HT-29 (cell line): ENCODE measurements at regions not wholly inside any gene's neighbourhood (a gene's known extent, or its start where the extent isn't known, plus 50 kb on each side); places are given as distances from the start of the nearest gene placed in this dataset.
"Not testable (repeated sequence)": the region's sequence is repeated elsewhere in the genome, so short reads cannot be mapped to it uniquely, and the experiment has no call there.

ENCODE experiments used
- DNase-seq: peaks from one replicate; pipeline ENCODE4 v3.0.0-alpha.2; 2015; ENCODE audit warnings: low spot score

DNA sequence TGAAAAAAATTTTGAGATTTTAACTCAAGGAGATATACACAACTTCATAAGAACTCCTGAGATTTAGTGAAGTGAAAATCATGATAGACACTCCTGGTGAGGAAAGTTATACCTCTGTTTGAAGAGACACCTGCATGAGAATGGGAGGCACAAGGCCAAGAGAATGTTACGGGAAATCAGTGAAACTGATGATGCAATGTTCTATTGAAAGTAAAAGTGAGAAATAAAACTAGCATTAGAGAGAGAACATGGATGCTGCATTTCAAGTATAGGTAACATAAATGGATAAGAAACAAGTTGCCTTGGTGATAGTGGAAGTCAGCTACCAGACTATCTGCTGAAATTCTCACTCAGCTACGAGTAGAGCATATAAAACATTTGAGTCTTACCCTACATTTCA is 562.1 kb upstream of the FANCL start:
- no peak for DNase-seq

DNA sequence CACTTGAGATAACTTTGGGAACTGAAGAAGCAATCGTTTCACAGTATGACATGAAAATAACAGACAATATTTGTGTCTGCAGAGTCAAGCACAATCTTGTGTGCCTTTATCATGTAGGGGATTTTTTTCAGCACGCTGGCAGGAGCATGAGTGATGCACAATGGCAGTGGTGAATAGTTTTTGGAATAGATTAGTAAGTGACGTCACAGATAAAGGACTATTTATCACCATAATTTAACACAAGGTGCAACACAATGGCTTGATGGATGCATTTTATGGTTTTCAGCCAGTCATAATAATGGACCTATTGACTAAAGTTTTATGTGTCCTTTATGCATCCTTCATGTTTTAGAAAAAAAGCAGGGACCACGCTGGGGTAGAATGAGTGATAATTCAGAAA is 559.8 kb upstream of the FANCL start:
- DNase-seq: no peak

DNA sequence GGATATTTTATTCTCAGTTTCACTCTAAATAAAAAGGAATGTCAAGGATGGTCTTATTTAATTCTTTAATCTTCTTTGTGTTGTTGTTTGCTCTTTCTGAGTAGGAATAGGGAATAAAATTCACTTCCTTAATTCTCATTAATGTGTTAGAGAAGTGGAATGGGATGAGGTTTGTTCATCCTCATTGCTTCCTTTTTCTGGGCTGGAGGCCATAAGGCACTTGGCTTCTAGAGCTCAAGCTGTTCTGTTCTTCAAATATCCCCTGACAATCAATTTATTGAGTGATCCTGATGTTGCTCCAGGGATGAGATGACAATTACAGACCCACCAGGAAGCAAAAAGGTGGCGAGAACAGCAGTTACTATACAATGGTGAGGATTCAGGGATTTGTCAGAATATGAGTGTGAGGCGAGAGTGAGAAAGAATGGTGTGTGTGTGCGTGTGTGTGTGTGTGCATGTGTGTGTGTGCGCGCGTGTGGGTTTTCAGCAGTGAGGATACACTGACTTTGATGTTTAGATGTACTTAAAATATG is 557.6 kb upstream of the FANCL start:
- DNase-seq: no peak

DNA sequence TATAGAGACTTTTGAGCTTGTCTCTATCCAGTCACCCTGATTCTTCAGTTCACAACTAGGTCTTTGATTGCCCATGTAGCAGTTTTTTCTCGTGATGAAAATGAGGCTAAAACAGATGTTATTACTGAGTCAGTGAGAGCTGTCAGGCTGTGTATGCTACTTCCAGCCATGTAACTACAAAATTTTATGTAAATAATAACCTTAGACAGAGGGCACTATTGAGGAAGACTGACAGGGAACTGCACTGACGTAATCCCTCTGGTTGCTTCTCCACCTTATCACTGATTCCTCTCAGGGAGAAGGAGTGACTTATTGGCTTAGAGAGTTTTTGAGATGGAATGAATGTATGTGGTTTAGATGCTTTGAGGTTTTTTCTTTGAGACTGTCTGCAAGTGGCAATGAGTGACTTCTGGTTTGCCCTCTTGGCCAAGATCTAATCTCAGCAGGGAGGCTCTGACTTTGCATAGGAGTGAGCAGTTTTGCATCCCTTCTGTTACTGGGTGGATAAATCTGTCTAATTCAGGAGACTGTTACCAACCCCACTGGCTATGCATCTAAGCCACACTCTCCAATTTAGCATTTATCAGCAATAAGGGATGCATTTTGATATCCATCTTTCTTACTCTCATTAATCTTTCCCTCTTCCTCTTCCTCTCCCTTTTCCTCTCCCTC is 555.2 kb upstream of the FANCL start:
- no peak for DNase-seq

DNA sequence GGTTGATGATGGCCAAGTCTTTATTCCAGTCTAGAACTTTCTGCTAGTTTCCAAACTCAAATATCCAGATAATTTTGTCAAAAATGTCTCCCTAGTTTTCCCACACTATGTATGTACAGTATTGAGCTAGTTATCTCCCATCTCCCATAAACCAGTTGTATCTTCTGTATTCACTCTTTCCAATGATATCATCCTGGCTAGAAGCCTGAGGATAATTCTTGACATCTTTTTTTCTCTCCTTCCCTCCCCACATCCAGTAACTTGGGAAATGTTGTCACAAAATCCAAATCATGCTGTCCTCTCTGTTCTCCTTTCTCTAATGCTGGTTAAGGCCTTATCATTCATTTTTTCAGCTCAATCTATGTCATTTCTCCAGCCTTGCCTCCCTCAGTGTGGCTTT is 553.8 kb upstream of the FANCL start:
- DNase-seq: no peak

DNA sequence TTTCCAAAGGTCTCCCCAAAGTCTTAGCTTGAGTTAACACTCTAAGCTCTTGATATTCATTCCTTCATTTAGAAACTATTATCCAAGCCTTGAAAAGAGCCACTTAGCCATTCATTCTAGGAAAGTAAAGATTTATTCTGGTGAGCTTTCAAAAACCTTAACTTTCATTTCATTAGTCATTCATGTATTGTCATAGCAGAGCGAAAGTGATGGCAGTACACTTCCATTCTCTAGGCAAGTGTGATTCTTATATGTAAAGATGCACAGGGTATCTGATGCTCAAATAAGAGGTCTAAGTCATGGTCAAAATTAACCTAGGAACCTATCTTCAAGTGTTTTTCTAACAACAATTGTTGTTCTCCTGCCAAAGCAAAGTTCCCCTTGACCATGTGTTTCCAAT is 553.0 kb upstream of the FANCL start:
- no peak for DNase-seq

DNA sequence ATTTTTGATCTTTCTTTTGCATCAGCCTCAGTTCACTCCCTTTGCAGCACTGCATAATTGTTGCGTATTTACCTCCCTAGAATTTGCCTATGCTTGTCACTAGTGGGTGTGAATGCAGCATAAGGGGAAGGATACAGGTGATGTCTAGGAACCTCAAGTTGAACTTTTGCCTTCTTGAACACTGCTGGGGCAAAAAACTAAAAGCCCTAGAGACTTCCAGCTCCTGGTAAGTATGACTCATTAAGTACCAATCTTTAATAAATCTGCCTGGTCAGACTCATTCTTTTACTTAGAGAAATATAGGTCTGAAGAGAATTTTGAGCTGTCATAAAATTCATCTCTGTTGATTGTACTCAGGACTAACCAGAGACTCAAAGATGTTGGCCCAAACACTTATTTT is 547.3 kb upstream of the FANCL start:
- no peak for DNase-seq

DNA sequence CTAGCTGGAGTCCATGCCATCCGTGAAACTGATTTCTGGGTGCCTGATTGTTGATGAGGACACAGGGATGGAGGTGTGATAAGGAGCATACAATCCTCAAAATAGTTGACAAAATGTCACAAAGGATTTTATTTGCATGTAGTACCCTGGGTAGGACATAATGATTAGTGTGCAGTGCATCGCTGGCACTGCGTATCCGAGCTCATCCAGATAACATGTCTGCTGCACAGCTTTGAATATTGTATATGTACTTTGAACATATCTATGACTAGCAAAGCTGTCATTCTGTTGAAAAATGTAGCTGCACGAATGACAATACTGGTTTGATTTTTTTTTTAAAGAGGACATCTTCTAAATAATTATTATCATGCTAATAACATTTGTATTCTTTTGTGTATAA is 529.7 kb upstream of the FANCL start:
- DNase-seq: no peak

DNA sequence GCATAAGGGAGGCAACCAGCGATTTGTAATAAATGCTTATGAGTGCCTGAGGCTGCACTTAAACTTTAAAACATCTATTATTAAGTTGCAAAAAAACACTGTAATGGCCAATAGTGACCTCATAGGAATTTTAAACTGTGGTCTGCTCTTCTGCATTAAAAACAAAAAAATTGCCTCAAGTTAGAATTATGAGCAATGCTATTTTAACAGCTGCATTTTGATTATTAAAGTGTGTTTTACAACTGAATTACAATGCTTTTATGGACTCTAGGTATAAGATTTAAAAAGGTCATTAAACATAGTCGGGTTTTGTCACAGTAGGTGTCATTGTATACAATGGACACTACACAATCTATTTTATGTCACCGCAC is 528.7 kb upstream of the FANCL start:
- no peak for DNase-seq

DNA sequence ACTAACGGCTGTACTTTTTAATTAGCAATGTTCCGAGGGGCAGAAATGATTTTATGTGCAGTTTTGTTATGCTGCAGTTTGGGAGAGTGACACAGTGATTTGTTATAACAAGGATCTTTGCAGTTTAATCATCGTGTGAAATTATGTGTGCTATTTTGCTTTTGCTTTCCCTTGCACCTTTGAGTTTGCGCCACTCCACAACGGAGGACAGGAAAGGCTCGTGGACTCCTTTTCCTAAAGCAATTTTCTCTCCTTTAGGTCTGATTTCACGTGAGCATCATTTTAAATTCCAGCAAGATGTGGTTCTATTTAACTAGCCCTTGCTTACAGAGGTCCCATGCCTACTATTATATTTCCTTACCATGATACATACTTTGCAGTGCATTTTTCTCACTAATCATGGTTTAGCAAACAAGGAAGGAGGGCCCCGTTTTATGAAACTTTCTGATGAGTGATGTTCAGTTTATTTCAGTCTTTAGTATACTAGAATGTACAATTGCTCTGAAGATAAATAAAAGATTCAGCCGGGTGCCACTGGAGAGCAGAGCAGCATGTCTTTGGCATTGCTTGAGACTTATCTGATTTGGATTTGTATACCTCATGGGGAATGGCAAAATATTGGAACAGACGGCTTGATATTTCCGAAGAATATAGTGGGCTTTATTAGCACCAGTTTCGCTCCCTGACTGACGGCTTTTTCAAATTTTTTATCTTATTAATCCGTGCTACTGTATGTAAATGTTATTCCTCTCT is 528.2 kb upstream of the FANCL start:
- no peak for DNase-seq

DNA sequence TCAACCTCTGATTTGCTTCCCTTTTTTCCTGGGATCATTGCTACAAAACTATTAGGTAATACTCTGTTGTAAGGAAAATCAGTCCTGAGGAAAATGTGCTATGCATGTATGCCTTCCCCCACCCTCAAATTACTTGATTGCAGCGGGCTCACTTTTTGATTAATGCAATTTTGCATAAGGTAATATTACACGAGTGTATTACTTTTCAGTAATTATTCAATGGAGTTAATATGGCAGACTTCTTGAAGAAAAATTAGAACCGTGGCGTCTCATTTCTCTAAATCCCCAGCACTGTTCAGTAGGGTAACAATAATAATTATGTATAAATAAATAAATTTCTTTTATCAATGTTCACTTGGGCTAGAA is 527.6 kb upstream of the FANCL start:
- no peak for DNase-seq

DNA sequence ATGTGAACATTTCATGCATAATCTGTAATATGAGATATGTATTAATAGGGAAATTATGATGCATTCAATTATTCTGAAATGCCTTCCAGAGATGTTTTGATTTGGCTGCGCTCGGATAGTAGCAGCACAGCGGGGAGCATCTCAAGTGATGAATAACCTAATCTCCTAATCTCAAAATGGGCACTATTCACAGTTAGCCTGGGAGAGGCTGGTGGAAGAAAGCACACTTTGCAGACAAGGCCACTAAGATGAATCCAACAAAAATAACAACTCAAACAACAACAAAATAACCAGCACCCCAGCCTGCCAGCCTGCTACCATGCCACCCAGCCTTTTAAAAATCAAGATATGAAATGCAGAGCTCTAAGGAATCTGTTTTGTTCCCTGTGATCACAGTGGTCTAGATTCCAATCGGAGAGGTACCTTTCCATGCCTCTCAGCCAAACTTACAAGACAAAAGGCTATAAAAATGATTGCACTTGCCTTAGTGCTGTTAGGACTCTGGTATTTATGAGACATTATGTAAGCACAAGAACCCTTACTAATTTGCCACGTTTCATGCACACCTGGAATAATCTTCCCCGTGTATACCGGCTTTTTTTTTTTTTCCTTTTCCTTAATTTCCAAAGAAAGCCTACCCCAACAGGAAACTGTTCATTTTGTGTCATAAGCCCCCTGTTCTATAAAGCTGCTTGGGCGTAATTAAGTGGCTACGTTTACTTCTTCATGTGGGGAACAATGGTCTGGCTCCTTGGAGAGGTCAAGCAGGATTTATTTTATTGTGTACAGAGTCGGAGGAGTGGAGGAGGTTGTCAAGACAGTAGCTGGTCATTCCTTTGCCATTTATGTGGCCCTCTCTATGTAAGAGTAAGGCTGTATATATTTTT is 526.9 kb upstream of the FANCL start:
- DNase-seq: no peak

DNA sequence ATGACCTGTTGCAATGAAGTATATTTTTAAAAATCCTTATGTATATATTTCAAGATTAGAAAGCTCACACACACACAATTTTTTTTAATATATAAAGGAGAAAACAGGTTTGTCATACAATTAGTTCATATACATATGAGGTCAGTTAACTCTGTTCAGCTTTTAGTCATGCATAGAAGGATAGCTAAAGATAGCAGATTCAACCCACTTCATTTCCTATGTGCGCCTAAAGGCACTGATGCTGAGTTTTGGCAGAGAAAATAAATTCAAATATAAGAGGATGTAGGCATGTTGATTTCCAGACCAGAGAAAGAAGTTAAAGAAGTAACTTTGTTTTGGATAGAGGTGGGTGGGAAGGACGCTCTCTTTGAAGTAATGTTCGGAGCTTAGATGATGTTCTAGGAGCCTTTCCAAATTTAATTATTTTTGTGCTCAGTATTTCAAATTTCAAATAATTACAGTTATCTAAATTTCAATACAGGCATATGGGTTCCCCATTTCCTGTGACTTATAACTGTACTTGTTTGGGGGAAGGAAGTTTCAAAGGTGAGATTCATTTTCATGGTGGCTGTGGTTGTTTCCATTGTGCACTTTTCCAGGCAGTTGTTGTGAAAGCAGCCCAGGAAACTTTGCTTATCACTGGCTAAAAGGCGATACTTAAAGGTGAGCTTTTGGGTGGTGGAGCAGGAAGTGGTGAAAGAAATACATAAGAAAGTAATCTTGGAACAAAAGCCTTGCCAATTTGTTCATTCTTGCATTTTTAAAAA is 523.4 kb upstream of the FANCL start:
- no peak for DNase-seq

DNA sequence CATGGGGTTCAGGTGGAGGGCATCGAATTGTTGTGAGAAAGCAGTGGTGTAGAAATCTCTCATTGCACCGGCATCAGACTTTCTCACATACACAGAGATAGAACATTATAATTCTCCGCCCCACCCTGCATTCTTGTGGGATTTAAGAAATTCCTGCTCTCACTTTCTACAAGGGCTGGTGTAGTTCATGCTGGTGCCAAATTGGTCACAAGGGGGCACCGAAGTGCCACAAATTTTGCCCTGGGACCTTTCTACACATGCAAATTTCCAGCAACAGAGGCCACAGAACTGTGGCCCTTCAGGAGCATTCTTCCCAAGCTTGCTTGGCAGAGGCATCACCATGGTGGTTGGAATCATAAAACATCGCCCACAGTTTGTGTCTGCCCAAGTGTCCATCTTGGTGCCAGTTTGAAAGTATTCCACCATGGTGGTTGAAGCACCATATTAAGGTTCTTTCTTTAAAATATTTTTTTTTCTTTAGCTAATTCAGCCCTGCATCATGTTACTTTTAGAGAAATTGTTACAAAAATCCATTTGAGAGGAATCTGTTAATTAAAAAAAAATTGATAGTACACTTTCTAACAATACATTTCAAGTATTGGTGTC is 521.2 kb upstream of the FANCL start:
- DNase-seq: peak; percentile 82

DNA sequence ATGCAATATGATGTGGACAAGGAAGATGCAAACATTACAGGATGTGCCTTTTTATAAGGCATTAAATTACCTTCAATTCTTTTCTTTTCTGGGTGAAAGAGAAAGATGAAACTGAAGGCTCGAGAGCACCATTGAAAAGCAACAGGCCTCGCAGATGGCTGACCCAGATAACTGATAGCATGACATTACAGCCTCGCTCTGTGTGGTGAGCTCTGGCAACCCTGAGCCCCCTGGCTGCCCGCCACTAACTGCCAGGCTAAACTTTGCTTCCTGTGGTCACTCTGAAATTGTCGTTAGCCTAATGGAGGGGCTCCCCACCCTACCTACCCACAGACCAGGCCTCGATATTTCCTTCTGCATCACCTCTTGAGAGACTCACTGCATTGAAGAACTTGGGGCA is 516.8 kb upstream of the FANCL start:
- no peak for DNase-seq

DNA sequence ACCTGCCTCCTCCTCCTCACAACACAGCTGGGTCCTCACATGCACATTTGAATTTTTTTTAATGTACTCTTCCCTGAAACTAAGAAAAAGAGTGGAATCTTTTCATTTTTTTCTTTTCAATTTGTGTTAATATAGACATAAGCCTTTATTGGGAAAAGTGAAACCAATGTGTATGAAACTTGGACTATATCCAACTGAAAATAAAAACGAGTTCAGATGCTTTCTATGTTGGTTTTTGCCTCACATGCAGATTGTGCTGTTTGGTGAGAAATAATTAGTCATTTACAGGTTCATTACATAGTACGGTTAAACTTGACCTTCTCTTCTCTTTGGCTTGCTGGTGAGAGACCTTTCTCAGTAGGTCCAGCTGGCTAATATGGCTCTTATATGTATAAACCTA is 515.2 kb upstream of the FANCL start:
- no peak for DNase-seq

DNA sequence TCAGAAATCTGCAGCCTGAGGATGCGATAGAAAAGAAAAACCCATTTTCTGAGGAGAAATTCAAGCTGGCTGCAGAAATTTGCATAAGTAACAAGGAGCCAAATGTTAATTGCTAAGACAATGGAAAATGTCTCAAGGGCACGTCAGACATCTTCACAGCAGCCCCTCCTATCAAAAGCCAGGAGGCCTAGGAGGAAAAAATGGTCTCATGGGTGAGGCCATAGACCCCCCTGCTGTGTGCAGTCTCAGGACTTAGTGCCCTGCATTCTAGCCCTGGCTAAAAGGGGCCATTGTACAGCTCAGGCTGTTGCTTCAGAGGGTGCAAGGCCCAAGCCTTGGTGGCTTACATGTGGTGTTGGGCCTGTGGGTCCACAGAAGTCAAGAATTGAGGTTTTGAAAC is 511.4 kb upstream of the FANCL start:
- not testable (repeated sequence) for DNase-seq

DNA sequence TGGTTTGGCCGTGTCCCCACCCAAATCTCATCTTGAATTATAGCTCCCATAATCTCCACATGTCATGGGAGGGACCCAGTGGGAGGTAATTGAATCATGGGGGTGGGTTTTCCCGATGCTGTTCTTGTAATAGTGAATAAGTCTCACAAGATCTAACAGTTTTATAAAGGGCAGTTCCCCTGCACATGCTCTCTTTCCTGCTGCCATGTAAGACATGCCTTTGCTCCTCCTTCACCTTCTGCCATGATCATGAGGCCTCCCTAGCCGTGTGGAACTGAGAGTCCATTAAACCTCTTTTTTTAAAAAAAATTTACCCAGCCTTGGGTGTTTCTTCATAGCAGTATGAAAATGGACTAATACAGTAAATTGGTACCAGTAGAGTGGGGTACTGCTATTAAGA is 510.6 kb upstream of the FANCL start:
- not testable (repeated sequence) for DNase-seq

DNA sequence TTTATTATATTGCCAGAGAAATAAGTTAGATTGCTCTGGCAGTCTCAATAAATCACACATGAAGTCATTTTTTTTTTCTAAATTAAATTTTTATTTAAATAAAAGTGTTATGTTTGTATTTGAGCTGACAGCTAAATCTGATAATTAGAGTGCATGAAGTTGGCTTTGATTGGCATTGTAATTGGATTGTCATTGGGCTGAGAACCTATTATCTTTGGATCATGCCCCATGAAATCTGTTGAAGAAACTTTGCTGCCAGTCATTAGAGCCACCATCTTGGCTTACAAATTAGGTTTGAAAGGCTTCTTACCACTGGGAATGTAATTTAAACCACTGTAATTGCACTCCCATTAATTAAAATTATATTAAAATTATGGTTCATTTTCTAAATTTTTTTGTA is 507.9 kb upstream of the FANCL start:
- DNase-seq: no peak

DNA sequence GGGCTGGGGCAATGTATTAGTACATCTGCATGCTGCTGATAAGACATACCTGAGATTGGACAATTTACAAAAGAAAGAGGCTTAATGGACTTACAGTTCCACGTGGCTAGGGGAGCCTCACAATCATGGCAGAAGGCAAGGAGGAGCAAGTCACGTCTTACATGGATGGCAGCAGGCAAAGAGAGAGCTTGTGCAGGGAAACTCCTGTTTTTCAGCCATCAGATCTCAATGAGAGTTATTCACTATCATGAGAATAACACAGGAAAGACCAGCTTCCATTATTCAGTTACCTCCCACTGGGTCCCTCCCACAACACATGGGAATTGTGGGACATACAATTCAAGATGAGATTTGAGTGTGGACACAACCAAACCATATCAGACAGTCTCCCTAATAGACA is 504.2 kb upstream of the FANCL start:
- DNase-seq: not testable (repeated sequence)

DNA sequence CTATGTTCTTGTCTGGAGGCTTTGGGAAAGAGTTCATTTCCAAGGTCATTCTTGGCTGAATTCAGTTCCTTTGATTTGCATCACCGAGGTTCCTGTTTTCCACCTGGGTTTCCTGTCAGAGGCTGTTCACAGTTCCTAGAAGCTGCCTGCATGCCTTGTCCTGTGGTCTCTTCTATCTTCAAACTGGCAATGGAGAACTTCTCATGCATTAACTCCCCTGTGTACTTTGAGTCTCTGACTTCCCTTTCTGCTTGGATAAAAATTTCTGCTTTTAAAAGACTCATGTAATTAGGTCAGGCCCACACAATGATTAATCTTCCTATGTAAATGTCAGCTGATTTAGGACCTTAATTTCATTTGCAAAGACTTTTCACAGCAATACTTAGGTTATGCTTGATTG is 499.3 kb upstream of the FANCL start:
- no peak for DNase-seq
